ENCODE measurements at regions not wholly inside any gene's neighbourhood (a gene's known extent, or its start where the extent isn't known, plus 50 kb on each side); places are given as distances from the start of the nearest gene placed in this dataset.

DNA sequence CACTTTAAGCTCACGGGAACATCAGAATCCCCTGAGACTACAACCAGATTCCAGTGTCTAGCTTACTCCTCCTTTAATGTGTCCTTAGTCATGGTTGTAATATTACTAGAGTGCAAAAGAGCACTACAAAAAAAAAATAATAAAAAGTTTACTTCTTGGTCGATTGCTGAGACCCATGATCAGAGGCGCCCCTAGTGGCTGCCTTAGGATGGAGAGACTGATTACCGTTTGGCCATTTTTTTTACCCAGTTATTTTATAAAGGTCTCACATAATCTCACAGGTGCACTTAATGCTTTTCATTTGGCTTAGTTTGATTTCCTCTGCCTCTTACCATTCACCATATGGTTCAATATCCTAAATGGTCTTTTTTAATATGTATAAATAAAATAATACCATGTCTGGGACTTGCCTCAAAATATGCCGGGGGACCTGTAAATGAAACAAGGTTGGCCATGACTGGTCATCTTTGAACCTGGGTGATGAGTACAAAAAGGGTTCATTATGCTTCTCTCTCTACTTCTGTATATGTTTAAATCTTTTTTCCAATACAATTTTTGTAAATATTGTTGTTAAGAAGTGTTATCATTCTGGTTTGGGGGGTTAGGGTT, 331.5 kb upstream of the NFE2L3 start:
- TF ChIP-seq EZH2 (IDR thresholded peaks at IDR 0.05; ENCODE audit: borderline replicate concordance, insufficient read depth, low read length, poor library complexity, severe bottlenecking) (no peak), MXI1 (conservative IDR thresholded peaks at IDR 0.05; ENCODE audit: poor library complexity, severe bottlenecking) (no peak), TAF1 (IDR thresholded peaks at IDR 0.05; ENCODE audit: low read depth) (no peak)
- TF ChIP-seq, protein P1, sequence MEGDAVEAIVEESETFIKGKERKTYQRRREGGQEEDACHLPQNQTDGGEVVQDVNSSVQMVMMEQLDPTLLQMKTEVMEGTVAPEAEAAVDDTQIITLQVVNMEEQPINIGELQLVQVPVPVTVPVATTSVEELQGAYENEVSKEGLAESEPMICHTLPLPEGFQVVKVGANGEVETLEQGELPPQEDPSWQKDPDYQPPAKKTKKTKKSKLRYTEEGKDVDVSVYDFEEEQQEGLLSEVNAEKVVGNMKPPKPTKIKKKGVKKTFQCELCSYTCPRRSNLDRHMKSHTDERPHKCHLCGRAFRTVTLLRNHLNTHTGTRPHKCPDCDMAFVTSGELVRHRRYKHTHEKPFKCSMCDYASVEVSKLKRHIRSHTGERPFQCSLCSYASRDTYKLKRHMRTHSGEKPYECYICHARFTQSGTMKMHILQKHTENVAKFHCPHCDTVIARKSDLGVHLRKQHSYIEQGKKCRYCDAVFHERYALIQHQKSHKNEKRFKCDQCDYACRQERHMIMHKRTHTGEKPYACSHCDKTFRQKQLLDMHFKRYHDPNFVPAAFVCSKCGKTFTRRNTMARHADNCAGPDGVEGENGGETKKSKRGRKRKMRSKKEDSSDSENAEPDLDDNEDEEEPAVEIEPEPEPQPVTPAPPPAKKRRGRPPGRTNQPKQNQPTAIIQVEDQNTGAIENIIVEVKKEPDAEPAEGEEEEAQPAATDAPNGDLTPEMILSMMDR (IDR thresholded peaks at IDR 0.05; ENCODE audit: poor library complexity, severe bottlenecking): no peak
- no peaks in the 10 kb centered on the region for H3F3A ChIP-seq (ENCODE audit: insufficient read depth, low read length, poor library complexity, severe bottlenecking)

DNA sequence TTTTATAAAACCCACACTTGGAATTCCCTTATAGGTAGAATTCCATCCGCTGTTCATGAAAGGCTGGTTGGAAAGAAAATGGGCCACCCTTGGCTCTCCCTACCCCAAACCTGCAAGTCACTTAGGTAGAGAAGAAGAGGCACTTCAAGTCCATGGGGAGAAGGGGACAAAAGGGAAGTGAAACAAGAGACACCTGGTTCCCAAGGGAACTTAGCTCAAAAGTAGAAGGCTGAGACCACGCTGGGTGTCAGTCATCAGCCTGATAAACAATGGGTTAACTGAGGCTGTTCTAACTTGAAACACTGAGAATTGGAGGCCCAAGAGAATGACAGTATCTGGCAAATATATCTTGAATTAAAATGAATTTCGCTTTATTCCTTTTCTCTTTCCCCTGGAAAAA, 330.8 kb upstream of the NFE2L3 start:
- H4K20me1 ChIP-seq (ENCODE audit: insufficient read depth): no peaks in the 10 kb centered on the region
- no peaks in the 10 kb centered on the region for H3K36me3 ChIP-seq (ENCODE audit: insufficient read depth, low read length)
- no peaks in the 10 kb centered on the region for H3K9me3 ChIP-seq (ENCODE audit: low read length)
- H3K4me2 ChIP-seq (ENCODE audit: low read length): no peak overlapping the region
- H3K9me2 ChIP-seq (ENCODE audit: insufficient read depth, low read length): no peaks in the 10 kb centered on the region
- no peak overlapping the region for H3K27ac ChIP-seq (ENCODE audit: low read length)
- H3K27me3 ChIP-seq (ENCODE audit: insufficient read depth, low read depth, low read length): no peaks in the 10 kb centered on the region
- no peak for TF ChIP-seq TAF1 (IDR thresholded peaks at IDR 0.05; ENCODE audit: low read depth)
- H3K4me3 ChIP-seq (ENCODE audit: low read length): no peak overlapping the region
- no peak overlapping the region for H3K9ac ChIP-seq (ENCODE audit: low read length)
- H2AFZ ChIP-seq (ENCODE audit: low read depth, low read length): no peak overlapping the region
- no peaks in the 10 kb centered on the region for H3K79me2 ChIP-seq (replicated peaks; ENCODE audit: insufficient read depth, low read length)
- H3F3A ChIP-seq (ENCODE audit: insufficient read depth, low read length, poor library complexity, severe bottlenecking): no peaks in the 10 kb centered on the region

More for the DNA sequence above, 331.5 kb upstream of the NFE2L3 start:
- Histone ChIP-seq H3K36me3 (ENCODE audit: insufficient read depth, low read length) (no peaks in the 10 kb centered on the region), H3K9me2 (ENCODE audit: insufficient read depth, low read length) (no peaks in the 10 kb centered on the region), H3K4me2 (ENCODE audit: low read length) (no peak overlapping the region), H3K9me3 (ENCODE audit: low read length) (no peaks in the 10 kb centered on the region), H3K27ac (ENCODE audit: low read length) (no peak overlapping the region), H3K4me3 (ENCODE audit: low read length) (no peak overlapping the region), H3K79me2 (replicated peaks; ENCODE audit: insufficient read depth, low read length) (no peaks in the 10 kb centered on the region), H2AFZ (ENCODE audit: low read depth, low read length) (no peak overlapping the region), H3K27me3 (ENCODE audit: insufficient read depth, low read depth, low read length) (no peaks in the 10 kb centered on the region), H3K9ac (ENCODE audit: low read length) (no peak overlapping the region), H4K20me1 (ENCODE audit: insufficient read depth) (no peaks in the 10 kb centered on the region)

DNA sequence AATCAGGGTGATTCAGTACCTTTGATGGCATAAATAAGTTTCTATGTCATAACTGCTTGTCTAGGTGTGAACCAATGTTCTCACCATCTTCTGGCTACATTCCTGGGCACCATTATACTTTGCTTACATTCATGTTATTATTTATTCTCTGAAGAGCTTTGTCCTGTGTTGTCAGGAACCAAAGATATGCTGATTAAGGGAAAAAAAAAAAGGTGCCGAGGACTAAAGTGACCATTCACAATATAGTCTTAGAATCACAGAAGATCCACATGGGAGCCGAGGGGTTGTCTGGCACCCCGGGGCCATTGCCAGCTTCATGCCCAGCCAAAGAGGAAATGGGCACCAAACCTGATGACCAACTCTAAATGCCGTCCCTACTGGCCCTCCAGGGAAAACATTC, 329.2 kb upstream of the NFE2L3 start:
- no peaks in the 10 kb centered on the region for H3K9me2 ChIP-seq (ENCODE audit: insufficient read depth, low read length)
- H3K9me3 ChIP-seq (ENCODE audit: low read length): no peaks in the 10 kb centered on the region
- H3K27ac ChIP-seq (ENCODE audit: low read length): no peak overlapping the region
- no peak overlapping the region for H3K4me3 ChIP-seq (ENCODE audit: low read length)
- TF ChIP-seq TAF1 (IDR thresholded peaks at IDR 0.05; ENCODE audit: low read depth) (no peak), POLR2AphosphoS5 (IDR thresholded peaks at IDR 0.05) (no peak)
- H2AFZ ChIP-seq (ENCODE audit: low read depth, low read length): no peak overlapping the region
- H3K36me3 ChIP-seq (ENCODE audit: insufficient read depth, low read length): no peaks in the 10 kb centered on the region
- H4K20me1 ChIP-seq (ENCODE audit: insufficient read depth): no peaks in the 10 kb centered on the region
- no peak overlapping the region for H3K4me2 ChIP-seq (ENCODE audit: low read length)
- no peak overlapping the region for H3K9ac ChIP-seq (ENCODE audit: low read length)
- no peaks in the 10 kb centered on the region for H3K79me2 ChIP-seq (replicated peaks; ENCODE audit: insufficient read depth, low read length)
- no peaks in the 10 kb centered on the region for H3F3A ChIP-seq (ENCODE audit: insufficient read depth, low read length, poor library complexity, severe bottlenecking)
- no peaks in the 10 kb centered on the region for H3K27me3 ChIP-seq (ENCODE audit: insufficient read depth, low read depth, low read length)

DNA sequence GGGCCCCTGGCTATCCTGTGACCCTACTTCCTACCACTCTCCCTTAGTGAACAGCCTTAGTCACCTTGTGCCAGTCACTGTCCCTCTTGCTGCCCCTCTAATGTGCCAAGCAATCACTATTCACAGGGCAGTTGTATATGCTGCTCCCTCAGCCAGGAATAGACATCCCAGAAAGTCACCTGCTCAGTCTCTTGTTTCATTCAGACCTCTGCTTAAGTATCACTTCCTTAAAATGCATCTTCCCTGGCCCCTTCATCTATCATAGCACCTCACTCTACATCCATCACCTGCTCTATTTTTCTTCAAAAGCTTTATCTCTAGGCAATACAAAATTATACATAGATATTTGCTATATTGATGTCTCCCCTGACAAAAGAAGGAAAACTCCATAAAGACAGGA, 328.4 kb upstream of the NFE2L3 start:
- H3K4me3 ChIP-seq (ENCODE audit: low read length): no peak overlapping the region

More for the DNA sequence above, 328.4 kb upstream of the NFE2L3 start:
- H3K79me2 ChIP-seq (replicated peaks; ENCODE audit: insufficient read depth, low read length): no peaks in the 10 kb centered on the region
- H2AFZ ChIP-seq (ENCODE audit: low read depth, low read length): no peak overlapping the region
- no peaks in the 10 kb centered on the region for H3K27me3 ChIP-seq (ENCODE audit: insufficient read depth, low read depth, low read length)
- no peaks in the 10 kb centered on the region for H3K9me2 ChIP-seq (ENCODE audit: insufficient read depth, low read length)
- no peaks in the 10 kb centered on the region for H3F3A ChIP-seq (ENCODE audit: insufficient read depth, low read length, poor library complexity, severe bottlenecking)
- H3K27ac ChIP-seq (ENCODE audit: low read length): no peak overlapping the region
- H3K9ac ChIP-seq (ENCODE audit: low read length): no peak overlapping the region
- TF ChIP-seq, protein P2, sequence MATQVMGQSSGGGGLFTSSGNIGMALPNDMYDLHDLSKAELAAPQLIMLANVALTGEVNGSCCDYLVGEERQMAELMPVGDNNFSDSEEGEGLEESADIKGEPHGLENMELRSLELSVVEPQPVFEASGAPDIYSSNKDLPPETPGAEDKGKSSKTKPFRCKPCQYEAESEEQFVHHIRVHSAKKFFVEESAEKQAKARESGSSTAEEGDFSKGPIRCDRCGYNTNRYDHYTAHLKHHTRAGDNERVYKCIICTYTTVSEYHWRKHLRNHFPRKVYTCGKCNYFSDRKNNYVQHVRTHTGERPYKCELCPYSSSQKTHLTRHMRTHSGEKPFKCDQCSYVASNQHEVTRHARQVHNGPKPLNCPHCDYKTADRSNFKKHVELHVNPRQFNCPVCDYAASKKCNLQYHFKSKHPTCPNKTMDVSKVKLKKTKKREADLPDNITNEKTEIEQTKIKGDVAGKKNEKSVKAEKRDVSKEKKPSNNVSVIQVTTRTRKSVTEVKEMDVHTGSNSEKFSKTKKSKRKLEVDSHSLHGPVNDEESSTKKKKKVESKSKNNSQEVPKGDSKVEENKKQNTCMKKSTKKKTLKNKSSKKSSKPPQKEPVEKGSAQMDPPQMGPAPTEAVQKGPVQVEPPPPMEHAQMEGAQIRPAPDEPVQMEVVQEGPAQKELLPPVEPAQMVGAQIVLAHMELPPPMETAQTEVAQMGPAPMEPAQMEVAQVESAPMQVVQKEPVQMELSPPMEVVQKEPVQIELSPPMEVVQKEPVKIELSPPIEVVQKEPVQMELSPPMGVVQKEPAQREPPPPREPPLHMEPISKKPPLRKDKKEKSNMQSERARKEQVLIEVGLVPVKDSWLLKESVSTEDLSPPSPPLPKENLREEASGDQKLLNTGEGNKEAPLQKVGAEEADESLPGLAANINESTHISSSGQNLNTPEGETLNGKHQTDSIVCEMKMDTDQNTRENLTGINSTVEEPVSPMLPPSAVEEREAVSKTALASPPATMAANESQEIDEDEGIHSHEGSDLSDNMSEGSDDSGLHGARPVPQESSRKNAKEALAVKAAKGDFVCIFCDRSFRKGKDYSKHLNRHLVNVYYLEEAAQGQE (IDR thresholded peaks at IDR 0.05; ENCODE audit: borderline replicate concordance): no peak
- TF ChIP-seq EZH2 (IDR thresholded peaks at IDR 0.05; ENCODE audit: borderline replicate concordance, insufficient read depth, low read length, poor library complexity, severe bottlenecking): no peak
- no peaks in the 10 kb centered on the region for H4K20me1 ChIP-seq (ENCODE audit: insufficient read depth)
- H3K4me2 ChIP-seq (ENCODE audit: low read length): no peak overlapping the region
- no peaks in the 10 kb centered on the region for H3K9me3 ChIP-seq (ENCODE audit: low read length)
- no peaks in the 10 kb centered on the region for H3K36me3 ChIP-seq (ENCODE audit: insufficient read depth, low read length)

Data from neural cell (in vitro differentiated cells).